ENCODE measurements at regions not wholly inside any gene's neighbourhood (a gene's known extent, or its start where the extent isn't known, plus 50 kb on each side); places are given as distances from the start of the nearest gene placed in this dataset.

- TF ChIP-seq CTCF (IDR thresholded peaks at IDR 0.05) (no peak), POLR2A (IDR thresholded peaks at IDR 0.05) (no peak)
Observed at GRCh38 chr2:180472133-180472532, 465.0 kb upstream of the CWC22 start.
